Suprapubic skin (tissue), 4 donors: ENCODE measurements at regions not wholly inside any gene's neighbourhood (a gene's known extent, or its start where the extent isn't known, plus 50 kb on each side); places are given as distances from the start of the nearest gene placed in this dataset.

ENCODE experiments used
- DNase-seq, 2 donors: peaks; one replicate each; pipeline ENCODE4 v3.0.0-alpha.2; 2019; ENCODE audit warnings: low spot score in 2 of 2
- H3K27ac ChIP-seq: fragments of 200-600 bp; sonication (generic); one replicate; pipeline ENCODE4 v1.5.1; 2019
- H3K27me3 ChIP-seq: fragments of 200-600 bp; sonication (generic); one replicate; pipeline ENCODE4 v1.5.1; 2019
- H3K36me3 ChIP-seq: fragments of 200-600 bp; sonication (generic); one replicate; pipeline ENCODE4 v1.5.1; 2019
- H3K4me1 ChIP-seq: fragments of 200-600 bp; sonication (generic); one replicate; pipeline ENCODE4 v1.5.1; 2019
- H3K4me3 ChIP-seq: fragments of 200-600 bp; sonication (generic); one replicate; pipeline ENCODE4 v1.5.1; 2019; ENCODE audit warnings: mild to moderate bottlenecking
- H3K9me3 ChIP-seq: fragments of 200-600 bp; sonication (generic); one replicate; pipeline ENCODE4 v1.5.1; 2019
- EP300 ChIP-seq: sonication (generic); formaldehyde crosslinking; IDR thresholded peaks from one replicate; pipeline ENCODE4 v1.6.1; 2017; ENCODE audit warnings: antibody characterized with exemption
- POLR2A ChIP-seq, 2 donors: fragments of 450-650 bp; IDR thresholded peaks; one replicate each; pipeline ENCODE4 v1.6.1; 2017; ENCODE audit warnings: antibody characterized with exemption in 2 of 2, mild to moderate bottlenecking in 2 of 2, moderate library complexity in 2 of 2
- POLR2AphosphoS5 ChIP-seq, 3 donors: sonication (generic); formaldehyde crosslinking; IDR thresholded peaks; one replicate each; pipeline ENCODE4 v1.6.1; 2017; ENCODE audit warnings: antibody characterized with exemption in 3 of 3
- WGBS: methylation state at CpG from one replicate; pipeline ENCODE4 v1.1.5; 2018; 5-methylcytosine and 5-hydroxymethylcytosine counted together
- TF ChIP-seq, protein P1 (sequence below), 2 donors: fragments of 200-600 bp in 1 of 2; fragments of 450-650 bp in 1 of 2; sonication (generic) in 1 of 2; IDR thresholded peaks; one replicate each; pipeline ENCODE4 v1.5.1; 2016 to 2019; ENCODE audit warnings: antibody characterized with exemption in 2 of 2, mild to moderate bottlenecking in 1 of 2, moderate library complexity in 1 of 2

DNA sequence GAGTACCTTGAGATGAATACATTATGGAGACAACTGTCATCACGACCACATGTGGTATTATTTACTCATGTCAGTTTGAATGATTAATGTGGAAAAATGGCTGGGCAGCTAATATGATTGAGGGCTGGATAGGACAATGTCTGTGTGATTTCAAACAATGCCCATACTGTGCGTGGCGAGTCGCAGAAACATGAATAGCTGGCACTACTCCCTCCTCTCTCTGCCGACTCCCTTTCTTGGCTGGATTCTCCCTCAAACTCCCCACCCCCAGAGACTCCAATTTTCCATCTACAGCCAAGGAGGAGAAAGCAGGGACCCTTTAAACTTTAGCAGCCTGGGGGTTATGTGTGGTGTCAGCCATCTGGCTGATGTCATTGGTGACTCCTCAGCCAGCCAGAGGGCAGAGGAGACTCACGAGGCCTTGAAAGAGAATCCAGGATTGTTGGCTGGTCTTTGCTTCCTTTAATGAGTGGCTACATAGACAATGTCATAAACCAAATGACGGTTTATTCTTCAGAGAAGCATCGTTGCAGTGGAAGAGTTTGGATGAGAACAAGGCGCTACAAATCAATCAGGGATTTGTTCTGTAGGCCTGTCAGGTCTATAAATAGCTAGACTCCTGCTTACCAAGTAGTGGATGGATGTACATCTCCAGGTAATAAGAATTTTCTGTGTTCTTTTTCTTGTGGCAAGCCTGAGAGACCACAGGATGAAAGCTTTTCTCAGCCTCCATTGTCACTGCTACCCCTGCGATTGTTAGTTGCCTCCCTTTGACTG, 165.6 kb downstream of the DLEU7 start:
- no peak for DNase-seq
- H3K27me3 ChIP-seq = no peaks in the 10 kb centered on the region
- peak overlapping the region; percentile 30 for H3K27ac ChIP-seq
- no peaks in the 10 kb centered on the region for H3K36me3 ChIP-seq
- TF ChIP-seq, protein P1, sequence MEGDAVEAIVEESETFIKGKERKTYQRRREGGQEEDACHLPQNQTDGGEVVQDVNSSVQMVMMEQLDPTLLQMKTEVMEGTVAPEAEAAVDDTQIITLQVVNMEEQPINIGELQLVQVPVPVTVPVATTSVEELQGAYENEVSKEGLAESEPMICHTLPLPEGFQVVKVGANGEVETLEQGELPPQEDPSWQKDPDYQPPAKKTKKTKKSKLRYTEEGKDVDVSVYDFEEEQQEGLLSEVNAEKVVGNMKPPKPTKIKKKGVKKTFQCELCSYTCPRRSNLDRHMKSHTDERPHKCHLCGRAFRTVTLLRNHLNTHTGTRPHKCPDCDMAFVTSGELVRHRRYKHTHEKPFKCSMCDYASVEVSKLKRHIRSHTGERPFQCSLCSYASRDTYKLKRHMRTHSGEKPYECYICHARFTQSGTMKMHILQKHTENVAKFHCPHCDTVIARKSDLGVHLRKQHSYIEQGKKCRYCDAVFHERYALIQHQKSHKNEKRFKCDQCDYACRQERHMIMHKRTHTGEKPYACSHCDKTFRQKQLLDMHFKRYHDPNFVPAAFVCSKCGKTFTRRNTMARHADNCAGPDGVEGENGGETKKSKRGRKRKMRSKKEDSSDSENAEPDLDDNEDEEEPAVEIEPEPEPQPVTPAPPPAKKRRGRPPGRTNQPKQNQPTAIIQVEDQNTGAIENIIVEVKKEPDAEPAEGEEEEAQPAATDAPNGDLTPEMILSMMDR (IDR thresholded peaks at IDR 0.05) = no peak
- TF ChIP-seq EP300 = no peak
- H3K9me3 ChIP-seq = no peaks in the 10 kb centered on the region
- peaks cover 28% of the 10 kb centered on the region for H3K4me1 ChIP-seq
- H3K4me3 ChIP-seq = no peak overlapping the region
- WGBS = 54% methylated on average over 10 of the region's 10 CpGs

DNA sequence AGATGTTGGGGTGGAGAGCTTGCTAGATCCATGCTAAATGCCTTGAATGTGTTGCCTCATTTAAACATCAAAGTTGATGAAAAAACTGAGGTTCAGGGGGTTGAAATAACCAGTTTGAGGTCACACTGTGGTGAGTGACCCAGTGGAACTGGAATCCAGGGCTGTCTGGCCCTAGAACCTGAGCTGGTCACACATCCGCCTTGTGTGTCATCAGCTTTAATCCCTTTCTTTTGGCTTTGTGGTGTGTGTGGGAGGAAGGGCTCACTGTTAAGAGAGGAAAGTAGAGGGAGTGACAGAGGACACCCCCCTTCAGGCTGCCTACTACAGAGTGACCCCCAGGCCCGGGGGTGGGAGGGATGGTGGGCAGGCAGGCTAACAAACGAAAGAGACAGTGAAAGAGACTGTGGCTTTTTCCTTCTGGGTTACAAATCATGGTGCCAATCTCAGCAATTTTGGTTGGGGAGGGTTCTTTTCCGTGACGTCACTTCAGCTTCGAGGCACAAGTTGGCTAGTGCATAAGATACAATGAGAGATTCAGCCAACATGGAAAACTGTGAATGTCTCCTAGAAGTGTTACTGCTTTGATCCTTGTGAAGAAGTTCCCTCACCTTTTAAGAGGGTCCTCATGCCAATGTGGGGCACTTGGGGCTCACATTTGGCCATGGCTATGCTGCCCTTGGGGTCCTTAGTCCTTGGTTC, 164.9 kb downstream of the DLEU7 start:
- H3K27ac ChIP-seq = peak overlapping the region; percentile 30
- 73% methylated on average over 6 of the region's 6 CpGs for WGBS

DNA sequence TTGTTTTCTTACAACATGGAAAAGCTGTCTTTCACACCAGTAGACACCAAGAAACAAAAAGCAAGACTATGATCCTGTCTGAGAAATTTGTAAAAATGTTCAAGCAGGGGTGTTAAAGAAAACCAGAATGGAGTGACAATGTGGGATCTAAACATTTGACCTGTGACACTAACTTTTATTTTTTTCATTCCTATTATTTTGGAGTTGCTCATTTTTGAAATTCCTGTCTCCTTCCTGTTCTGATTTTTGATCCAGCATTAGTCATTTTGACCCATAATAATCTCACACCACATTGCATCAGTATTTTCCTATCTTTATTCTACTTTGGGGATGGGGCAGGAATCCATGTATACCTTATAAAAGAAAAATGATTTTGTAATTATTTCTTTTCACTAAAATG, 164.2 kb downstream of the DLEU7 start:
- Histone ChIP-seq H3K36me3 (no peaks in the 10 kb centered on the region), H3K27ac (no peak overlapping the region), H3K27me3 (no peaks in the 10 kb centered on the region), H3K9me3 (no peaks in the 10 kb centered on the region), H3K4me1 (peaks cover 28% of the 10 kb centered on the region), H3K4me3 (no peak overlapping the region)
- TF ChIP-seq POLR2AphosphoS5 (IDR thresholded peaks at IDR 0.05) = no peak
- TF ChIP-seq, protein P1 (IDR thresholded peaks at IDR 0.05) = no peak
- TF ChIP-seq EP300 = no peak
- no peak for TF ChIP-seq POLR2A (IDR thresholded peaks at IDR 0.05)
- DNase-seq = no peak

More for the DNA sequence above, 164.9 kb downstream of the DLEU7 start:
- Histone ChIP-seq H3K36me3 (no peaks in the 10 kb centered on the region), H3K27me3 (no peaks in the 10 kb centered on the region), H3K9me3 (no peaks in the 10 kb centered on the region), H3K4me1 (peaks cover 28% of the 10 kb centered on the region), H3K4me3 (no peak overlapping the region)
- TF ChIP-seq POLR2AphosphoS5 (IDR thresholded peaks at IDR 0.05) (no peak), POLR2A (IDR thresholded peaks at IDR 0.05) (no peak), EP300 (no peak)
- TF ChIP-seq, protein P1 (IDR thresholded peaks at IDR 0.05) = no peak
- no peak for DNase-seq

DNA sequence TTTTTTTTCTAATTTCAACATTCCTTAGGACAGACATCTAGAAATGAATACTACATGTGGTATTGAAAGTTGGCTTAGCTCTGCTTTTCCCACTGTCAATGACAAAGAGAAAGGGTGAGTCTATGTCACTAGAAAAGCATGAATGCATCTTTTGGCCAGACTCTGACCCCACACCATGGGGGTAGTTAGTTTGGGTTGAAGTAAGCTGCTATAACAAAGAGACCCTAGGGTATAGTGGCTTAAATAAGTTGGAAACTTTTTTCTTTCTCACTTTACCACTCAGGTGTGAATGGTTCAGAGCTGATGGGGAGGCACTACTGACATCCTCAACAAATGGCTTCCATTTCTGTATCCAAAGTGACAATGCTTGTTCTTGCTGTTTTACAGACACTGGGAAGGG, 161.5 kb downstream of the DLEU7 start:
- H3K27me3 ChIP-seq = no peaks in the 10 kb centered on the region
- TF ChIP-seq POLR2A (IDR thresholded peaks at IDR 0.05) = no peak
- TF ChIP-seq, protein P1 (IDR thresholded peaks at IDR 0.05) = no peak
- TF ChIP-seq POLR2AphosphoS5 (IDR thresholded peaks at IDR 0.05) = no peak
- TF ChIP-seq EP300 = no peak
- H3K36me3 ChIP-seq = no peaks in the 10 kb centered on the region
- peaks cover 33% of the 10 kb centered on the region for H3K4me1 ChIP-seq
- H3K4me3 ChIP-seq = no peak overlapping the region
- H3K9me3 ChIP-seq = no peaks in the 10 kb centered on the region
- no peak for DNase-seq
- no peak overlapping the region for H3K27ac ChIP-seq

DNA sequence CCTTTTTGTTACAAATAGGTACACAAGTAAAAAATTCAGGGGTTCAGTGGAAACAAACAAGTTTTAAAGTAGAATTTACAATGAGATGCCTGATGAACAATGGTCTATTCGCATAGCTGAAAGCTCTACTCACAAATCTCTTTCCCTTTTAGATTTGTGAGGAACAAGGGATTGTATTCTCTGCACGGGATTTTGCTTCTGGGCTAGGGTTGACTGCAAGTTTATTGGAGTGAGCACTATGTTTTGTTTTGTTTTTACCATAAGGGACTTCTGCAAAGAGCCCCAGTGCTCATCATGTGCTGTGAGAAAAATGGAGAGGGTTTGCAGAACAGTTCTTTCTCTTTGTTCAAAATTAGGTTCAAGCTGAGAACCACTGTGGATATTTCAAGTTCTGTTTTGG, 160.5 kb downstream of the DLEU7 start:
- DNase-seq = no peak
- TF ChIP-seq POLR2AphosphoS5 (IDR thresholded peaks at IDR 0.05) (no peak), EP300 (no peak), POLR2A (IDR thresholded peaks at IDR 0.05) (no peak)
- TF ChIP-seq, protein P1 (IDR thresholded peaks at IDR 0.05) = no peak
- Histone ChIP-seq H3K27me3 (no peaks in the 10 kb centered on the region), H3K4me1 (peaks cover 27% of the 10 kb centered on the region), H3K9me3 (no peaks in the 10 kb centered on the region), H3K36me3 (no peaks in the 10 kb centered on the region), H3K4me3 (no peak overlapping the region), H3K27ac (no peak overlapping the region)
- WGBS = 77% methylated on average over 2 of the region's 2 CpGs
